Peyer's patch (tissue), 4 donors: ENCODE measurements at regions not wholly inside any gene's neighbourhood (a gene's known extent, or its start where the extent isn't known, plus 50 kb on each side); places are given as distances from the start of the nearest gene placed in this dataset.

Experiments used
- DNase-seq, 3 donors: peaks; one replicate each; pipeline ENCODE4 v3.0.0-alpha.2; 2017 to 2019
- H3K27ac ChIP-seq, 4 donors: fragments of 200-600 bp; sonication (generic); one replicate each; pipeline ENCODE4 v1.5.1; 2016 to 2019
- H3K27me3 ChIP-seq, 2 donors: fragments of 200-600 bp; sonication (generic); one replicate each; pipeline ENCODE4 v1.5.1; 2019
- H3K36me3 ChIP-seq, 3 donors: fragments of 200-600 bp; sonication (generic); one replicate each; pipeline ENCODE4 v1.5.1; 2016 to 2019
- H3K4me1 ChIP-seq, 4 donors: fragments of 200-600 bp; sonication (generic); one replicate each; pipeline ENCODE4 v1.5.1; 2016 to 2019
- H3K4me3 ChIP-seq, 4 donors: fragments of 200-600 bp; sonication (generic); 1 replicate in 3 of 4; 2 replicates in 1 of 4; pipeline ENCODE4 v1.5.1; 2016 to 2019; ENCODE audit warnings: mild to moderate bottlenecking in 1 of 4
- H3K9me3 ChIP-seq, 4 donors: fragments of 200-600 bp; sonication (generic); one replicate each; pipeline ENCODE4 v1.5.1; 2016 to 2019; ENCODE audit warnings: mild to moderate bottlenecking in 1 of 4
- CTCF ChIP-seq, 6 experiments: fragments of 450-650 bp in 4 of 6; fragments of 200-600 bp in 2 of 6; sonication (generic) in 1 of 6; IDR thresholded peaks; one replicate each; pipeline ENCODE4 v1.5.1; 2017 to 2019; ENCODE audit warnings: antibody characterized with exemption in 6 of 6, mild to moderate bottlenecking in 3 of 6, moderate library complexity in 1 of 6
- POLR2A ChIP-seq, 2 donors: fragments of 450-650 bp; IDR thresholded peaks; one replicate each; pipeline ENCODE4 v1.5.1; 2017; ENCODE audit warnings: antibody characterized with exemption in 2 of 2, mild to moderate bottlenecking in 2 of 2, moderate library complexity in 2 of 2

GRCh38 chr9:109574061-109574882 lies 76.2 kb upstream of the PTPN3 start:
- Histone ChIP-seq H3K4me3 (no peak overlapping the region), H3K27ac (no peak overlapping the region), H3K27me3 (no peaks in the 10 kb centered on the region), H3K36me3 (no peaks in the 10 kb centered on the region), H3K4me1 (no peaks in the 10 kb centered on the region), H3K9me3 (no peaks in the 10 kb centered on the region)
- DNase-seq = no peak
- TF ChIP-seq CTCF (IDR thresholded peaks at IDR 0.05) (peak in 5 of 6 experiments; percentile 36 to 83 (median 66)), POLR2A (IDR thresholded peaks at IDR 0.05) (no peak)

GRCh38 chr9:109576762-109577161 lies 78.7 kb upstream of the PTPN3 start:
- DNase-seq = no peak
- Histone ChIP-seq H3K27ac (no peak overlapping the region), H3K4me1 (no peaks in the 10 kb centered on the region), H3K4me3 (no peak overlapping the region), H3K36me3 (no peaks in the 10 kb centered on the region), H3K9me3 (no peaks in the 10 kb centered on the region), H3K27me3 (no peaks in the 10 kb centered on the region)
- no peak for TF ChIP-seq POLR2A (IDR thresholded peaks at IDR 0.05)
- no peak for TF ChIP-seq CTCF (IDR thresholded peaks at IDR 0.05)

GRCh38 chr9:109579191-109579948 lies 81.3 kb upstream of the PTPN3 start:
- DNase-seq = no peak
- Histone ChIP-seq H3K27me3 (no peaks in the 10 kb centered on the region), H3K4me3 (no peak overlapping the region), H3K27ac (no peak overlapping the region), H3K9me3 (no peaks in the 10 kb centered on the region), H3K36me3 (no peaks in the 10 kb centered on the region), H3K4me1 (no peaks in the 10 kb centered on the region)
- TF ChIP-seq CTCF (IDR thresholded peaks at IDR 0.05) (no peak), POLR2A (IDR thresholded peaks at IDR 0.05) (no peak)

- Histone ChIP-seq H3K27ac (no peak overlapping the region), H3K4me3 (no peak overlapping the region), H3K27me3 (no peaks in the 10 kb centered on the region), H3K4me1 (no peaks in the 10 kb centered on the region), H3K9me3 (no peaks in the 10 kb centered on the region), H3K36me3 (no peaks in the 10 kb centered on the region)
- DNase-seq = no peak
- TF ChIP-seq POLR2A (IDR thresholded peaks at IDR 0.05) (no peak), CTCF (IDR thresholded peaks at IDR 0.05) (no peak)
These were observed 84.3 kb upstream of the PTPN3 start for GRCh38 chr9:109582386-109582785.

- TF ChIP-seq CTCF (IDR thresholded peaks at IDR 0.05) = no peak
- no peak for TF ChIP-seq POLR2A (IDR thresholded peaks at IDR 0.05)
- DNase-seq = no peak
- Histone ChIP-seq H3K9me3 (no peaks in the 10 kb centered on the region), H3K4me1 (no peaks in the 10 kb centered on the region), H3K36me3 (no peaks in the 10 kb centered on the region), H3K27me3 (no peaks in the 10 kb centered on the region), H3K4me3 (no peak overlapping the region), H3K27ac (no peak overlapping the region)
These were observed 86.1 kb upstream of the PTPN3 start for GRCh38 chr9:109584205-109584604.
